Effector memory CD8-positive, alpha-beta T cell (primary cell): ENCODE measurements at regions not wholly inside any gene's neighbourhood (a gene's known extent, or its start where the extent isn't known, plus 50 kb on each side); places are given as distances from the start of the nearest gene placed in this dataset.

ENCODE experiments used
- ATAC-seq: fragments of 150-1000 bp; cut with Tn5 transposase; replicated peaks from 2 replicates; pipeline ENCODE4 v1.10.0; 2021; ENCODE audit warnings: mild to moderate bottlenecking, moderate library complexity
- DNase-seq, 3 experiments: peaks; one replicate each; pipeline ENCODE4 v3.0.0; 2021
- H3K27ac Mint-ChIP-seq, 2 donors: one replicate each; pipeline ENCODE4 v1.8.0; 2022; ENCODE audit warnings: mild to moderate bottlenecking in 2 of 2, mixed read lengths in 2 of 2, moderate library complexity in 2 of 2
- H3K27me3 Mint-ChIP-seq, 2 donors: one replicate each; pipeline ENCODE4 v1.8.0; 2022; ENCODE audit warnings: mixed read lengths in 2 of 2
- H3K36me3 Mint-ChIP-seq: one replicate; pipeline ENCODE4 v1.8.0; 2022; ENCODE audit warnings: mild to moderate bottlenecking, moderate library complexity, mixed read lengths; ENCODE audit not compliant: insufficient read depth
- H3K4me1 Mint-ChIP-seq, 2 donors: one replicate each; pipeline ENCODE4 v1.8.0; 2022; ENCODE audit warnings: low read depth in 2 of 2, mixed read lengths in 2 of 2
- H3K4me3 Mint-ChIP-seq, 2 donors: one replicate each; pipeline ENCODE4 v1.8.0; 2022; ENCODE audit warnings: mild to moderate bottlenecking in 2 of 2, mixed read lengths in 2 of 2, moderate library complexity in 2 of 2
- H3K9me3 Mint-ChIP-seq, 2 donors: one replicate each; pipeline ENCODE4 v1.8.0; 2022; ENCODE audit warnings: mixed read lengths in 2 of 2

DNA sequence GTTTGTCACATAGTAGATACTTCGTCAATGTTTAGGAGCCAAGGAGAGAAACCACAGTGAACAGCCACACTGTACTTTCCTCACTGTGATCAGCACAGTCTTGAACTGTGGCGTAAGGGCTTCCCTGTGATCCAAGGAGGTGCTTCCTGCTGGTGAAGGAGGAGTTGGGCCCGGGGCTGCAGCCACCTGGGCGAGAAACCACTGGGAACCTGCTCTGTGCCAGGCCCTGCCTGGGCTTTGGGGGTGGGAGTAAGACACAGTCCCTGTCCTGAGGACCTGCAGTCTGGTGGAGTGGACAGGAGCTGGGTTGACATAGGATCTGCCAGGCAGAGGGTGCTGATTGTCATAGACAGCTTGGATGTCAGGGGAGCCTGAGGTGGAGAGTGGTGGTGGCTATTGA, 60.5 kb upstream of the MRPS22 start:
- no peak for ATAC-seq
- no peak for DNase-seq
- Mint-ChIP-seq H3K27ac (no peak overlapping the region), H3K27me3 (peaks cover 27 to 36% of the 10 kb centered on the region in 2 donors), H3K36me3 (no peaks in the 10 kb centered on the region), H3K9me3 (no peaks in the 10 kb centered on the region), H3K4me1 (no peaks in the 10 kb centered on the region), H3K4me3 (no peak overlapping the region)

DNA sequence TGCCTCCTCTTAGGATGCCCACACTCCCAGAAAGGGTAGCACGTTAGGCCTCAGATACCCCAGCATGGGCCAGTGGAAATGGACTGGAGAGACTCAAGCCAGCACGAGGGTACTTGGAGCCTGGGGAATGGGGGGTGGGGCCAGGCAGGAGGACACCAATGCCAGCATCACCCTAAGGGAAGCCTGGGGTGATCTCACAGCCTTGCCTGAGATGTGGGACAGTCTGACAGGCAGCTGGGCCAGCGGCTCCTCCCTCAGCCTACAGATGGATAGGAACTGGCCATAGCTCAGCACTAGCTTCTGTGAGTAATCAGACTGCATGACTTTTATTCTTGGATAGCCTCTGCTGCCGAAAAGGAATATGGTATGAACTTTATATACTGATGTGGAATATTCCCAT, 59.6 kb upstream of the MRPS22 start:
- ATAC-seq (no peak), DNase-seq (no peak)
- H3K9me3 Mint-ChIP-seq: no peaks in the 10 kb centered on the region
- H3K36me3 Mint-ChIP-seq: no peaks in the 10 kb centered on the region
- H3K27me3 Mint-ChIP-seq: peaks cover 17 to 27% of the 10 kb centered on the region in 2 donors
- no peak overlapping the region for H3K27ac Mint-ChIP-seq
- no peak overlapping the region for H3K4me3 Mint-ChIP-seq
- no peaks in the 10 kb centered on the region for H3K4me1 Mint-ChIP-seq

DNA sequence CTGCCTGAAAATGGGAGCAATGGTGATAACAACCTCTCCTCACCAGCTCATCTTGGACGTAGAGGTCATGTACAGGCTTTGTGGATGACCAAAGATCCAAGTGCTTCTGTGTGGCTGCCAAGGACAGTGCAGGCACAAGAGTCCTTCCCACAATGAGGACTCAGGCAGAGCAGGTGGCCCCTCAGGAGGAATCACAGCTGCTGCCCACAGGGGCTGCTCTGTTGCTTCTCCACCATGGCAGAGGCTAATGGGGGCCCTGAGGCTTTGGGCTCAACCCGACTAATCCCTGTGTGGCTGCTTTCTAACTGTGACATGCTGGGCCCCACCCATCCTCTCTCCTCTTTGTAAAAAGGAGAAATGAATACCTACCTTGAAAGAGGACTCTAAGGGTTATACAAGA, 58.1 kb upstream of the MRPS22 start:
- no peaks in the 10 kb centered on the region for H3K4me1 Mint-ChIP-seq
- peaks cover 7 to 12% of the 10 kb centered on the region in 2 donors for H3K27me3 Mint-ChIP-seq
- ATAC-seq (no peak), DNase-seq (no peak)
- peaks cover 2% of the 10 kb centered on the region for H3K36me3 Mint-ChIP-seq
- no peak overlapping the region for H3K4me3 Mint-ChIP-seq
- no peaks in the 10 kb centered on the region for H3K9me3 Mint-ChIP-seq
- H3K27ac Mint-ChIP-seq: no peak overlapping the region

DNA sequence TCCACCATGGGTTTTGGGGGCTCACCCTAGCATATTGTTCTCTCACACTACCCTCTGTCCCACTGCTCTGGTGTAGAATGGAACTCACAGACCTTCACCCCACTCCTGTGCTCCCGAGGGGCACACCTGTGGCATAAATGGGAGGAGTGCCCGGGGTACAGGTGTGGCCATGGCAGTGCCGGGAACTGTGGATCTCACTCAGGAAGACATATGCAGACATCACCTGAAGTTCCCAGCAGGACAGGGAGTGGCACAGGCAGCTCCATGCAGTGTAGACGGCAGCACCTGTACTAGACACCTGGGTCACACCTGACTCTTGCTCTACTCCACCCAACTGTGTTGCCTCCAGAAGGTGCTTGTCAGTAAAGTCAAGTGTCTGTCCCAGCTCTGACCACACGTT, 57.6 kb upstream of the MRPS22 start:
- Mint-ChIP-seq H3K4me3 (no peak overlapping the region), H3K36me3 (peaks cover 2% of the 10 kb centered on the region), H3K9me3 (no peaks in the 10 kb centered on the region), H3K27ac (no peak overlapping the region), H3K27me3 (peaks cover 7 to 9% of the 10 kb centered on the region in 2 donors), H3K4me1 (no peaks in the 10 kb centered on the region)
- ATAC-seq (no peak), DNase-seq (no peak)

DNA sequence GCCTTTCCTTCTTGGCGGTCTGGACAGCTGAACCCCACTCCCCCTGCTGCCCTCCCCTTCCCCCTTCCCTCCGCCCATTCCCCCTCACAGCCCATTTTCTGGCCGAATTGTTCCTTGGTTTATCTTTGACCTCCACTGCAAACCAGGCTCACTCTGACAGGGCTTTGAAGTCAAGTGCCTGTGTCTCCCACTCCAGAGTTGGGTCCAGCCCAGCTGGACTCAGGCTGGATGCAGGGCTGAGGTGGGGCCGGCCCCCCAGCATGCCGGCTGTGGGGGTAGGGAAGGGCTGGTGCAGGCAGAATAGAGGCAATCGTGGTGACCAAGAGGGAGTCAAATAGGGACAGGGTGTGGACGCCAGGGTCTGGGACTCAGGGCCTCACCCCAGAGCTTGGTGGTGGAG, 57.0 kb upstream of the MRPS22 start:
- Mint-ChIP-seq H3K4me3 (no peak overlapping the region), H3K4me1 (no peaks in the 10 kb centered on the region), H3K27me3 (peaks cover 3 to 7% of the 10 kb centered on the region in 2 donors), H3K36me3 (peaks cover 2% of the 10 kb centered on the region), H3K9me3 (no peaks in the 10 kb centered on the region), H3K27ac (no peak overlapping the region)
- no peak for DNase-seq
- ATAC-seq: no peak

DNA sequence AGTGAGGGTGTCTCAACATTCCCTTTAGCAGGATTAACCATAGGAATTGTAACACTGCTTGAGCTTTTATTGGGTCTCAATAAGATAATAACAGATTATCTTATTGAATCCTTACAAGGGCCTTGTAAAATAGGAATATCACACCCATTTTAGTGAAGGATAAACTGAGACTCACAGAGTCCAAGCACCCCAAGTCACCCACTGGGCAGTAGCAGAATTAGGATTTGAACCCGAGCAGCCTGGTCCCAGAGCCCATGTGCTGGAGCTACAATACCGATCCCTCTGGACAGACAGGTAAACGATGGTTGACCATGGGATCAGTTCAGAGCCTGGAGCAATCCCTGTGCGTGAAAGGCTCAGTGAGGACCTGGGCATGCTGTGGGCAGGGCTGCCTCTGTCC, 56.3 kb upstream of the MRPS22 start:
- Mint-ChIP-seq H3K9me3 (no peaks in the 10 kb centered on the region), H3K4me1 (no peaks in the 10 kb centered on the region), H3K27ac (no peak overlapping the region), H3K36me3 (peaks cover 2% of the 10 kb centered on the region), H3K27me3 (no peaks in the 10 kb centered on the region), H3K4me3 (no peak overlapping the region)
- DNase-seq (no peak), ATAC-seq (no peak)

DNA sequence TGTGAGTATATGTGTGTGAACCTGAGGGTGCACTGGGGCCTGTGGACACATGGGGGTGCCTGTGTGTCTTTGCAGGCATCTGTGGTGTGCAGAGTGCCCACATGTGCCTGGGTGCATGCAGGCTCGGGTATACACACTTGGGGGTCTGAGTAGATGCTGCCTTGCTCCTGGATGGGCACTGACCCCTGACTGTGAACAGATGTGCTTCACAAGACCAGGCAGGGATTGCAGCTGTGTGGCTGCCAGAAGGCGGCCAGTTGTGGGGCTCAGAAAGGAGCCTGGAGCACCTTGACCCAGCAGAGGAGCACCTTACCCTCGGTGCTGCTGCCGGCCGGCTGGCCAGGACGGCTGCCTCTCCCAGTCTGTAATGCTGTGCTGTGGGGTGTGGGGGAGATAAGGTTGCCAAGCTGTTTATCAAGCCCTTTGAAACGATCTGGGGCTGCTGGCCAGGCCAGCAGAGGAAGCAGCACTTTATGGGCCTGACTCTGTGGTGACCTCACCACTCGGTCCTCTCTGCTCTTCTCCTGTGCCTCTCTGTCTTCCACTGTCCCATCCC, 55.5 kb upstream of the MRPS22 start:
- no peak overlapping the region for H3K27ac Mint-ChIP-seq
- peaks cover 2% of the 10 kb centered on the region for H3K36me3 Mint-ChIP-seq
- no peaks in the 10 kb centered on the region for H3K4me1 Mint-ChIP-seq
- H3K27me3 Mint-ChIP-seq: peaks cover 0 to 7% of the 10 kb centered on the region in 2 donors
- ATAC-seq (no peak), DNase-seq (no peak)
- H3K9me3 Mint-ChIP-seq: no peaks in the 10 kb centered on the region
- no peak overlapping the region for H3K4me3 Mint-ChIP-seq

DNA sequence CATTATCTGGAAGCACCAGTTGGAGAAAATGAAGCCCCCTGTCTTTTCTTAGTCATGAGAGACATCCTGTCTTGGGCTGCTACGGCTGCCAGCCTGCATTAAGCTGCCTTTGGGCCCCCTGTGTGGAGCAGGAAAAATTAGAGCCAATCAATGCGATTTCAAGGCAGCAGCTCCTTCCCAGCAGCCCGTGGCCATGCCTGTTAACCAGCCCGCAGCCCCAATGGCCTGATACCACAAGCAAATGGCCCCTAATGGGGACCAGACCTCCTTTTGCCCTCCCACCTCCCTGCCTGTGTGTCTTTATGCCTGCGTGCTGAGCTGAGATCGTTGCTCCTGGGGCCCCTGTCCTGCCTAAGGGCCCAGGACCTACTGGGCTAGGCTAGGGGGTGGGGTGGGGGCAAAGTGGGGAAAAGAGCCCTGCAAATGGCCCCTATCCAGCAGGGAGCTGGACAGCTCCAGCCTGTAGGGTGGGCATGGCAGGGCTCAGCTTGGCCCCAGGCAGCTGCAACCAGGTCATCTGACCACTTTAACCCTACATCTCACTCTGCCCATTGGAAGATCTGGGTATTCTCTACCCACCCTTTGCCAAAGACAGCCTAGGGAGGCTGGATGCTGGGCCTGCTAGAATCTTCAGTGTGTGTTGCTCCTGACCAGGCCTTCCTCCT, 53.8 kb upstream of the MRPS22 start:
- Mint-ChIP-seq H3K27me3 (peaks cover 0 to 21% of the 10 kb centered on the region in 2 donors), H3K36me3 (peaks cover 2% of the 10 kb centered on the region), H3K4me3 (no peak overlapping the region), H3K27ac (no peak overlapping the region), H3K9me3 (no peaks in the 10 kb centered on the region), H3K4me1 (no peaks in the 10 kb centered on the region)
- DNase-seq (no peak), ATAC-seq (no peak)

DNA sequence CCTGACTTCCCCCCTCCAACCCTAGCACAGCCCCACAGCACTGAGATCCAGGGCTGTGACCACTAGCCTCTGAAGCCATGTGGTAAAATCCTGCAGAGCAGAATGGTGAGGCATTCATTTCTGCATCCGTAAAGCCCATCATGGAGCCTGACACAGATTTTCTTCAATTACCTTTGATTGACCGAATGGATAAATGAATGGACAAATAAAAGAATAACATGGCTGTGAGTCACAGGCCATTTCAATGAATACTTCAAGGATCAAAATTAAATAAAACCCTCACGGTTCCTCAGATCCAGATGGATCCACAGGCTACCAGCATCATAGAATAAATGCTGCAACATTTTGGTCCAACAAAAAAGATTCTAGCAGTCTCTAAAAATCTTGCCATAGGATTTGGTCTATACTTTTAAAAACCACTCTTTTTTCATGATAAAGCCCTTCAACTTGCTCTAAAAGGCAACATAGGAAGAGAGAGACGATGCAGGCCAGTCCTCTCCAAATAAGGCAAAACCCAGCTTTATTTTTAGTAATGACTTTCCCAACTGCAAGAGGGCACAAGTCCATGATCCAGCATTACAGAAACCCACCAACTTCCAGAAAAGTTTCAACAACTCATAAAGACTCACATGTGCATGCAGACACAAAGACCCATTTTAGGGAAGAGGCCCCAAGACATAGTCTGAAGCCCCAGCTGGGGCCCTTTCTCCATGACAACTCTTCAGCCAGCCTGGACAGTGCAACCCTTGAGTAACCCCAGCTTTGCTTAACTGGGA, 52.4 kb upstream of the MRPS22 start:
- Mint-ChIP-seq H3K27ac (no peak overlapping the region), H3K4me1 (no peaks in the 10 kb centered on the region), H3K9me3 (no peaks in the 10 kb centered on the region), H3K4me3 (no peak overlapping the region), H3K27me3 (peaks cover 8 to 32% of the 10 kb centered on the region in 2 donors), H3K36me3 (peaks cover 2% of the 10 kb centered on the region)
- no peak for DNase-seq
- no peak for ATAC-seq

DNA sequence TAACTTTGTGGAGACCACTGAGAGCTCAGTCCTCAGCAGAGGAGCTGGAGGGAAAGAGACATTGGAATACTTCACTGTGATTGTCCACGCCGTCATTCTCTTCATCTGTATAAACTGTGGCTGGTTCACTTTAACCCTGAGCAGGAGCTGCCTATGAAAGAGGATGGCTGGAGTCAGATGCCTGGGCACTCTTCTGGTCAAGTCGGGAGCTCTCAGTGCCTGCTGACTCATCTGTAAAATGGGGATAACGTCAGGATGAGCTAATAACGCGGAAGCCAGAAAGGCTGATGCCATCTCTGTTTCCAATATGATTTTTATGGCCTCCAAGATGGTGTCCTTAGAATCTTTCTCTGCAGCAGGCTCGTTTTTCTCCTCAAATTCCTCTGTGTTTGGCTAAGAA, 51.6 kb upstream of the MRPS22 start:
- Mint-ChIP-seq H3K27ac (no peak overlapping the region), H3K36me3 (peaks cover 2% of the 10 kb centered on the region), H3K9me3 (no peaks in the 10 kb centered on the region), H3K4me3 (no peak overlapping the region), H3K4me1 (no peaks in the 10 kb centered on the region), H3K27me3 (peaks cover 8 to 38% of the 10 kb centered on the region in 2 donors)
- ATAC-seq (no peak), DNase-seq (no peak)

DNA sequence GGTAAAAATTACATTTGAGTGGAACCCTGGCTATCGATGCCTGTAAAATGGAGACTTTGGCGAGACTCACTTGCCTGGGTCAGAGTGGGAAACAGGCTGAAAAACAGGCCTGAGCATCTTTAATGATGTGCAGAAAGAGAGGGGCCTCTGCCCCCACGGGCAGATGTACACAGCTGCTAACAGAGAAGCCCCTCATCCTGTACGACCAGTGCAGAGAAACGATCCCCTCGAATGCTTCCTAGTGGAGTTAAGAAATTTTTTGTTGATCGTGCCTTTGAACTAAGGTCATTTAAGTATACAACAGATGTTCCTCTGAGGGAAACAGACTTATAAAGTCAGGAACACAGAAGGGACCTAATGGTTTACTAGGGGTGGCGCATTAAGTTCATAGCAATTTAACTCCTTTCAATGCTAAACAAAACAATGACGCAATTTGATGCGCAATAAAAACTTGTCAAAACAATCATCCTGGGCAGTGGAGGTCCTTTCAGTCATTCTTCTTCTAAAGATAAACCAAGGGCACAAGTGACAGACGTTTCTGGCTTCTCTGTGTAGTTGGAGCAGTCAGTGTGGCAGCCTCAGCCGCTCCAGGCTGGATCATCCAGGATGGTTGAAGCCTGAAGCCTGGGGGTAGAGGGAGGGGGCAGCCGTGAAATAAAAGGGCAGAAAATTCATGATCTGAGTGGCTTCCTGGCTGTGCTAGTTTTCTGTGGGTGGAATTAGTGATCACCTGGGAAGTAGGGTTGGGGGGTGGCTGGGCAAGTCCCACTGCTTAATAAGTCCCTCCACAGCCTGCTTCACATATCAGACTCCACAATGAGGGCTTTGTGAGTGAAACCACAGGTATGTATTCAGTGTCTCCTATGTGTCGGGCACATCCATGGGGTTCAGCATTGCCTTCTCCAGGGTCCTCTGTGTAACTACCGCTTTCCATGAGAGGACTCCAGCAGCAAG, 50.8 kb upstream of the MRPS22 start:
- Mint-ChIP-seq H3K9me3 (no peaks in the 10 kb centered on the region), H3K4me3 (no peak overlapping the region), H3K4me1 (no peaks in the 10 kb centered on the region), H3K27ac (no peak overlapping the region), H3K36me3 (peaks cover 2% of the 10 kb centered on the region), H3K27me3 (peaks cover 8 to 41% of the 10 kb centered on the region in 2 donors)
- no peak for DNase-seq
- no peak for ATAC-seq

DNA sequence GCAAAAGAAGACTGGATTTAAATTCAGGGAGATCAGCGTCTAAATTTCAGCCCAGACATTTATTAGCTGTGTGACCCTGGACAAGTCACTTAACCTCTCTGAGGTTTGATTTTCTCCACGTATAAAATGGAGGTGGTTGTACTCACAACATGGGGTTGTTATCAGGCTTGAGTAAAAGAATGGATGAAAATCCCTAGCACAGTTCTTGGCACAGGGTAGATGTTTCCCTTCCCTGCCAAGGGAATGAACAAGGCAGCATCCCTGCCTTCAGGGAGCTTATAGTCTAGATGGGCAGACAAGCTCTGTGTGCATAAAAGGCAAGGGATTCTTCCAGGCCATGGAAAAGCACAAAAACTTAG, 50.2 kb upstream of the MRPS22 start:
- Mint-ChIP-seq H3K9me3 (no peaks in the 10 kb centered on the region), H3K4me1 (no peaks in the 10 kb centered on the region), H3K36me3 (peaks cover 2% of the 10 kb centered on the region), H3K4me3 (no peak overlapping the region), H3K27ac (no peak overlapping the region), H3K27me3 (peaks cover 8 to 41% of the 10 kb centered on the region in 2 donors)
- ATAC-seq (no peak), DNase-seq (no peak)
